GM12865 (cell line): ENCODE measurements at regions not wholly inside any gene's neighbourhood (a gene's known extent, or its start where the extent isn't known, plus 50 kb on each side); places are given as distances from the start of the nearest gene placed in this dataset.

Source experiments
- DNase-seq: peaks from one replicate; pipeline ENCODE4 v3.0.0; 2010; ENCODE audit warnings: low read depth
- H3K4me3 ChIP-seq: 2 replicates; pipeline ENCODE4 v1.5.1; 2011; ENCODE audit warnings: mild to moderate bottlenecking, low read depth, low read length, control low read depth
- CTCF ChIP-seq: IDR thresholded peaks from 2 replicates; pipeline ENCODE4 v1.5.1; 2011; ENCODE audit warnings: low read length, control low read depth, low read depth, inconsistent platforms; ENCODE audit not compliant: insufficient read depth; ENCODE audit errors: missing control alignments

DNA sequence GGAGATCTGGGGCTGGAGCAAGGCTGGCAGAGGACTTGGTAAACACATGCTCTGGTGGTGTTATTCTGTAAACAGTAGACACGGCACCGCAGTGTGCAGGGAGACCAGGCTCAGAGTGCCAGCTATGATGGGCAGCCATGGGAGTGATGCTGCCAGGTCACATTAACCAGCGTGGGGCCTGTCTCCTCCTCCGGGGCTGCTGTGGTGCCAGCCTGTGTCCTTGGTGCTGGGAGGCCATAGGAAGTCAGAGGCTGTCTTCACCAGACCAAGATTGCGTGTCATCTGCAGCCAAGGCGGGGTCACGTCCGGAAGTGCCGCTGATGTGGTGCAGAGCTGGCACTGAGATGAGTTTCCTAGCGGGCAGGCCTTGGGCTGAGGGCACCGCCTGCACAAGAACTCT lies 236.0 kb downstream of the GLRX3 start:
- H3K4me3 ChIP-seq = no peak overlapping the region
- DNase-seq = no peak
- TF ChIP-seq CTCF = no peak

GRCh38 chr10:130372866-130373265 lies 236.7 kb downstream of the GLRX3 start:
- no peak overlapping the region for H3K4me3 ChIP-seq
- no peak for TF ChIP-seq CTCF
- DNase-seq = no peak

GRCh38 chr10:130377986-130378540 lies 241.9 kb downstream of the GLRX3 start:
- TF ChIP-seq CTCF = no peak
- H3K4me3 ChIP-seq = no peak overlapping the region
- no peak for DNase-seq

DNA sequence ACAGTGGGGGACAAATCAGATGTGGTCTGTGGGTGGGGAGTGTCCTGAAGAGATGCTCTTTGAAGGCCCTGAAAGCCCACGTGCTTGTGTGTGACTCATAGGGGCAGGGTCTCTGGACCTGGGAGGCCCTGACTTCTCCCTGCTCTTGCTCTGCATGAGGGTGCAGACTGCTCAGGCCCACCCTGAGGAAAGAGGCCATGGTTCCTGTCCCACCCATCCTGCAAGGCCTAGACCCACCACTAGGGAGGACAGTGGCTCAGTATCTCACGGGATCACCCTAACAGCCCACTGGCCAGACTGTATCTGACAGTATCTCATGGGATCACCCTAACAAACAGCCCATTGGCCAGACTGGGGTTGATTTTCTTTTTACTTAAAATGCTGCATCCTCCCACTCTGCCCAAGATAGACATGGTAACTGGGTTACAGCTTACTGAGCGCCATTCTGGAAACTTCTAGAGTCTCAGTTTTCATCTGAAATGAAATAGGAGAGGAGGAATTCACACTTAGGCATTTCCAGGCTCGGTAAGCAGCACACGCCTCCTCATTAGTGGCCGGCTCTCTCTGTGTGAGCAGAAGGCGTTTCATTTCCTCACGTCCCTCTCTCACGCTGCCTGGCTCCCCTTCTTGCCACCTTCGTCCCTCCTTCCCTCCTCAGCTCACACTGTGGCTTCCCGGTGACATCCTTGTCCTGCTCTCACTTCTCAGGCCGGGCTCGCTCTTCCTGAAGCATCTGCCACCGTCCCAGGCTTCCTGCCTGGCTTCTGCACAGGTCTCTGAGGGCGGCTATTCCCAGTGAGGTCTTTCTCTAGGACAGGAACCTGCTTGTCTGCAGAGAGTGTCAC lies 242.6 kb downstream of the GLRX3 start:
- no peak for TF ChIP-seq CTCF
- H3K4me3 ChIP-seq = no peak overlapping the region
- DNase-seq = no peak

DNA sequence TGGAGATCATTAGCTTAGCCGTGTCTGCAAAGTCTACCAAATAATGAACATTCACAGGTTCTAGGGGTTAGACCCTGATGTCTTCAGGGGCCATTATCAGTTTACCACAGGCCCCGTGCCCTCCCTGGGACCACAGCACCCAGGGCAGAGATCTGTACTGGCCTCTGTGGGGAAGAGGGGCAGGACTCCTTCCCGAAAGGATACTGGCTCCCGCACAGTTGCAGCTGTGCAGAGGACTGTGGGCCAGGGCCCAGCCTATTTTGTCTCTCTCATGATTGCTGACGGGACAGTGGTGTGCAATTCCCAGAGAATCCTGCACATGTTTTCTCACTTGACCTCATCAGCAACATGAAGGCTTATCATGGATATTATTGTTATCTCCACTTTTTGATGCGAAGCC lies 243.9 kb downstream of the GLRX3 start:
- no peak for DNase-seq
- no peak overlapping the region for H3K4me3 ChIP-seq
- TF ChIP-seq CTCF = no peak

DNA sequence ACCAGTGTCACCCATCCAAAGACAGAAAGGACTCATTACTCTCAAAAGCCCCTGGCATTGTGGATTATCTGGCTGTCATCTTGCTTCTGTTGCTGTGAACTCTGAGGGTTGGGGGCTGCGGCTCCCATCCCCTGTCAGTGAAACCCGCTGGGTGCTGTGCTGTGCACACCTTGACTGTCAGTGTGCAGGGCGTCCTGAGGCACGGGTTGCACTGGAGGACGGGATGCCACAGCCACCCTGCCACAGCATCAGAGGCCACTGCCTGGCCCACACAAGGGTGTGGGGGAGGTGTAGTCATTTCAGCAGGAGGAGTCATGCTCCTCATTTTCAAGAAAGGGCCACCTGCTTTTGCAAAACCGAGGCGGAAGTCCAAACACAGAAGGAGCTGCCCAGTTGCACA lies 245.8 kb downstream of the GLRX3 start:
- DNase-seq = no peak
- no peak for TF ChIP-seq CTCF
- no peak overlapping the region for H3K4me3 ChIP-seq
